Endothelial cell (in vitro differentiated cells): ENCODE measurements at regions not wholly inside any gene's neighbourhood (a gene's known extent, or its start where the extent isn't known, plus 50 kb on each side); places are given as distances from the start of the nearest gene placed in this dataset.
"Not testable (repeated sequence)": the region's sequence is repeated elsewhere in the genome, so short reads cannot be mapped to it uniquely, and the experiment has no call there.

Experiments used
- DNase-seq: peaks from one replicate; pipeline ENCODE4 v3.0.0; 2021; ENCODE audit warnings: low spot score
- H3K27ac Mint-ChIP-seq: one replicate; pipeline ENCODE4 v1.8.0; 2021; ENCODE audit warnings: mixed read lengths, inconsistent platforms; ENCODE audit not compliant: unreplicated experiment
- H3K27me3 Mint-ChIP-seq: one replicate; pipeline ENCODE4 v1.8.0; 2021; ENCODE audit warnings: mild to moderate bottlenecking, moderate library complexity, mixed read lengths, inconsistent platforms; ENCODE audit not compliant: unreplicated experiment
- H3K36me3 Mint-ChIP-seq: one replicate; pipeline ENCODE4 v1.8.0; 2021; ENCODE audit warnings: mild to moderate bottlenecking, low read depth, mixed read lengths, inconsistent platforms; ENCODE audit not compliant: unreplicated experiment
- H3K4me1 Mint-ChIP-seq: one replicate; pipeline ENCODE4 v1.8.0; 2021; ENCODE audit warnings: mild to moderate bottlenecking, mixed read lengths, inconsistent platforms; ENCODE audit not compliant: unreplicated experiment
- H3K4me3 Mint-ChIP-seq: one replicate; pipeline ENCODE4 v1.8.0; 2021; ENCODE audit warnings: mild to moderate bottlenecking, mixed read lengths, inconsistent platforms; ENCODE audit not compliant: unreplicated experiment
- H3K9me3 Mint-ChIP-seq: one replicate; pipeline ENCODE4 v1.8.0; 2021; ENCODE audit warnings: mixed read lengths, inconsistent platforms; ENCODE audit not compliant: unreplicated experiment
- TF ChIP-seq, protein P1 (sequence below): fragments of 200-600 bp; sonication (generic); IDR thresholded peaks from one replicate; pipeline ENCODE4 v1.5.0; 2021; ENCODE audit warnings: antibody characterized with exemption; ENCODE audit not compliant: unreplicated experiment

DNA sequence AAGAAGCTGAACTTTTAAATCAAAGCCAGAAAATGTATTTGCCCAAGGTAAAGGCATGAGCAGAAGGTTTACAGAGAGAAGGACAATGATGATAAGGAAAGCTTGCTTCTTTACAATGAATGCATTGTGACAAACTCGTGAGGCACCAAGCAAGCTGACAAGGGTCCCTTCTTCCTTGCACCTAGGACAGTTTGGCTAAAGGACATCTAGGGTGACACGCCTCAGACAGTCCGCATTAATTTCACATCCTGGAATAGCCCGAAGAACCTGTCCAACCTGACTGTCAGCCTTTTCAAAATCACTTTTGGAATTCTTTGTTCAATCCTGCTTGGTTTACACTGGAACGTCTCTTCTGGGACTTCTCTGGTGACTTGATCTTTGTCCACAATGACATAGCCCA is 146.4 kb upstream of the MAP3K1 start:
- no peak for DNase-seq
- Mint-ChIP-seq H3K27me3 (peaks cover 2% of the 10 kb centered on the region), H3K9me3 (peaks cover 4% of the 10 kb centered on the region), H3K4me3 (no peak overlapping the region), H3K27ac (no peak overlapping the region), H3K36me3 (no peaks in the 10 kb centered on the region), H3K4me1 (peaks cover 8% of the 10 kb centered on the region)
- TF ChIP-seq, protein P1, sequence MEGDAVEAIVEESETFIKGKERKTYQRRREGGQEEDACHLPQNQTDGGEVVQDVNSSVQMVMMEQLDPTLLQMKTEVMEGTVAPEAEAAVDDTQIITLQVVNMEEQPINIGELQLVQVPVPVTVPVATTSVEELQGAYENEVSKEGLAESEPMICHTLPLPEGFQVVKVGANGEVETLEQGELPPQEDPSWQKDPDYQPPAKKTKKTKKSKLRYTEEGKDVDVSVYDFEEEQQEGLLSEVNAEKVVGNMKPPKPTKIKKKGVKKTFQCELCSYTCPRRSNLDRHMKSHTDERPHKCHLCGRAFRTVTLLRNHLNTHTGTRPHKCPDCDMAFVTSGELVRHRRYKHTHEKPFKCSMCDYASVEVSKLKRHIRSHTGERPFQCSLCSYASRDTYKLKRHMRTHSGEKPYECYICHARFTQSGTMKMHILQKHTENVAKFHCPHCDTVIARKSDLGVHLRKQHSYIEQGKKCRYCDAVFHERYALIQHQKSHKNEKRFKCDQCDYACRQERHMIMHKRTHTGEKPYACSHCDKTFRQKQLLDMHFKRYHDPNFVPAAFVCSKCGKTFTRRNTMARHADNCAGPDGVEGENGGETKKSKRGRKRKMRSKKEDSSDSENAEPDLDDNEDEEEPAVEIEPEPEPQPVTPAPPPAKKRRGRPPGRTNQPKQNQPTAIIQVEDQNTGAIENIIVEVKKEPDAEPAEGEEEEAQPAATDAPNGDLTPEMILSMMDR: no peak

DNA sequence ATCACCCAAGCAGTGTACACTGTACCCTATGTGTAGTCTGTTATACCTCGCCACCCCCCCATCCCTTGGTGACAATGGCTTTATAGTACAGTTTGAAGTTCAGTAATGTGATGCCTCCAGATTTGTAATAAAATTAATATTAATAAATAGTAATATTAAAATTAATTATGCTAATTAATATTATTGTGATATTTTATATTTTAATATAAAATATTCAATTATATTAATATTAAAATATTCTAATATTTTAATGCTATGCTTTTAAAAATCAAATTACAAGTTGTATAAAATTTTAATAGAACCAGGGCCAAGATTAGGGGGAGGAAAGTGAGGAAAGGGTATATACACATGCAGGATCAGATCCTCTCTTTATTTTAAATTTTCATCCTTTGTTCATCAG is 147.7 kb upstream of the MAP3K1 start:
- no peak for DNase-seq
- peaks cover 8% of the 10 kb centered on the region for H3K4me1 Mint-ChIP-seq
- TF ChIP-seq, protein P1: no peak
- H3K36me3 Mint-ChIP-seq: no peaks in the 10 kb centered on the region
- H3K9me3 Mint-ChIP-seq: peaks cover 4% of the 10 kb centered on the region
- H3K4me3 Mint-ChIP-seq: no peak overlapping the region
- no peak overlapping the region for H3K27ac Mint-ChIP-seq
- no peaks in the 10 kb centered on the region for H3K27me3 Mint-ChIP-seq

DNA sequence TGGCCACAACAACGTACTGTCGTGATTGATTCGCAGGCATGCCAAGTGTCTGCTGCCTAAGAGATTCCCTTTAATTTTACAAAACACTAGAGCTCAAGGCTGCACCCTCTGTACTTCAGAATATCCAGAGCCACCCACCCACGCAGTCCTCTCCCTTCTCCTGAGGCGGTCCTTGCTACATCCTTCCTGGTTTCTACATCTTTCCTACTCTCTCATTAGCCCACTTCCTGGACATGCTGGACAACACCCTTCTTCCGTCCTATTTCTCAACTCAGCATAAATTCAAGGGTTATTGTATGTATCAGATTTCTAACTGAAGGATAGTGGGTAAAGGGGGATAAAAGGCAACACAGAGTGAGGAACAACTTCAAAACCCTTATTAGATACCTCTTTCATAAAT is 148.4 kb upstream of the MAP3K1 start:
- Mint-ChIP-seq H3K27ac (no peak overlapping the region), H3K4me1 (peaks cover 8% of the 10 kb centered on the region), H3K9me3 (peaks cover 4% of the 10 kb centered on the region), H3K27me3 (no peaks in the 10 kb centered on the region), H3K36me3 (no peaks in the 10 kb centered on the region), H3K4me3 (no peak overlapping the region)
- DNase-seq: no peak
- TF ChIP-seq, protein P1: no peak

DNA sequence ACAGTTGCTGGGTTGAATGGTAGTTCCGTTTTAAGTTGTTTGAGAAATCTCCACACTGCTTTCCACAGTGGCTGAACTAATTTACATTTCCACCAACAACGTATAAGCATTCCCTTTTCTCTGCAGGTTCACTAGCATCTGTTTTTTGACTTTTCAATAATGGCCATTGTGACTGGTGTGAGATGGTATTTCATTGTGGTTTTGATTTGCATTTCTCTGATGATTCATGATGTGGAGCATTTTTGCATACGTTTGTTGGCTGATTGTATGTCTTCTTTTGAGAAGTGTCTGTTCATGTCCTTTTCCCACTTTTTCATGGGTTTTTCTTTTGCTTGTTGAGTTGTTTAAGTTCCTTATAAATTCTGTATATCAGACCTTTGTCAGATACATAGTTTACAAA is 150.2 kb upstream of the MAP3K1 start:
- H3K36me3 Mint-ChIP-seq, H3K4me1 Mint-ChIP-seq, DNase-seq, H3K4me3 Mint-ChIP-seq, H3K27me3 Mint-ChIP-seq, H3K9me3 Mint-ChIP-seq, H3K27ac Mint-ChIP-seq: not testable (repeated sequence)

DNA sequence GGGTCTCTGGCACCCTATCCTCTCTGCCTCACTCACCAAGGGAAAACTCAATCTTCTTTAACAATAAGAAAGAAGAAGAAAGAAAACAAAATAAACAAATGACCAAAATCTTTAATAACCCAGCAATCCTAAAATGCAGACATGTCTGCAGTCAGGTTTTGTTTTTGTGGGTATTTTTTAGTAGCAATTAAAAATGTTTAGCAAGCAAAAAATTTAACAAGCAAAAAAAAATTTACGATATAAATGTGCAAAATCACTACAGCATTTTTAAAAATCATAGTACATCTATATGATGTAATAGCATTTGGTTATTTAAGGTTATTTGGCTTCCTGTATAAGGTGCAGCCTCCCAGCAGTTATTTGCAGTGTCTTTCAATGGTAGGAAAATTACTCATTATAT is 151.3 kb upstream of the MAP3K1 start:
- TF ChIP-seq, protein P1: no peak
- Mint-ChIP-seq H3K9me3 (peaks cover 4% of the 10 kb centered on the region), H3K27me3 (peaks cover 2% of the 10 kb centered on the region), H3K36me3 (no peaks in the 10 kb centered on the region), H3K4me3 (no peak overlapping the region), H3K4me1 (peaks cover 4% of the 10 kb centered on the region), H3K27ac (no peak overlapping the region)
- no peak for DNase-seq

DNA sequence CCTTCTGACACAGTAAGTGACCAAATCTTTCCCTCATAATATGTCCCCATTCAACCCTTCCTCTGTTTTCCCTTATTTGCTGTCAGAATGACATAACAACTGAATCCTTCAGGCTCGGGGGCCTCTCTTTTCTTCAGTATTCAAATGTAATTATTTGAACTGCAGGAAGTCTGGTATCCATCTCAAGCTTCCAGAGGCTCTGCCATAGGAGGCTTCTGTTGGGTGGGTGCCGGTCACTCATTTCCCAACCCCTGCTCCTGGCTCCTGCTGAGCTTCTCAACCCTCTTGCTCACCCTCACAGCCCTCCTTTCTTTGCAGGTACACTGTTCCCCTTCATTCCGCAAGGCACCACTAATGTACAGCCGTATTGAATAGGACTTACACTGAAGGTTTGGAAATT is 151.8 kb upstream of the MAP3K1 start:
- peaks cover 4% of the 10 kb centered on the region for H3K4me1 Mint-ChIP-seq
- TF ChIP-seq, protein P1: no peak
- H3K36me3 Mint-ChIP-seq: no peaks in the 10 kb centered on the region
- H3K27ac Mint-ChIP-seq: no peak overlapping the region
- no peak for DNase-seq
- peaks cover 4% of the 10 kb centered on the region for H3K9me3 Mint-ChIP-seq
- H3K4me3 Mint-ChIP-seq: no peak overlapping the region
- peaks cover 2% of the 10 kb centered on the region for H3K27me3 Mint-ChIP-seq
